NB4 (cell line): ENCODE measurements at regions not wholly inside any gene's neighbourhood (a gene's known extent, or its start where the extent isn't known, plus 50 kb on each side); places are given as distances from the start of the nearest gene placed in this dataset.

Experiments
- DNase-seq: peaks from one replicate; pipeline ENCODE4 v3.0.0; 2010; ENCODE audit warnings: low read depth
- H3K4me3 ChIP-seq: one replicate; pipeline ENCODE4 v1.5.1; 2011; ENCODE audit warnings: mild to moderate bottlenecking, low read depth, low read length, moderate library complexity
- CTCF ChIP-seq: IDR thresholded peaks from one replicate; pipeline ENCODE4 v1.5.1; 2012; ENCODE audit warnings: low read depth, low read length
- MAX ChIP-seq: IDR thresholded peaks from 2 replicates; pipeline ENCODE4 v1.6.1; 2011; ENCODE audit warnings: low read depth, low read length
- MYC ChIP-seq: IDR thresholded peaks from 2 replicates; pipeline ENCODE4 v1.6.1; 2011; ENCODE audit warnings: low read depth, low read length
- POLR2A ChIP-seq: IDR thresholded peaks from 2 replicates; pipeline ENCODE4 v1.6.1; 2011; ENCODE audit warnings: mild to moderate bottlenecking; ENCODE audit not compliant: insufficient read length; ENCODE audit errors: extremely low read depth

DNA sequence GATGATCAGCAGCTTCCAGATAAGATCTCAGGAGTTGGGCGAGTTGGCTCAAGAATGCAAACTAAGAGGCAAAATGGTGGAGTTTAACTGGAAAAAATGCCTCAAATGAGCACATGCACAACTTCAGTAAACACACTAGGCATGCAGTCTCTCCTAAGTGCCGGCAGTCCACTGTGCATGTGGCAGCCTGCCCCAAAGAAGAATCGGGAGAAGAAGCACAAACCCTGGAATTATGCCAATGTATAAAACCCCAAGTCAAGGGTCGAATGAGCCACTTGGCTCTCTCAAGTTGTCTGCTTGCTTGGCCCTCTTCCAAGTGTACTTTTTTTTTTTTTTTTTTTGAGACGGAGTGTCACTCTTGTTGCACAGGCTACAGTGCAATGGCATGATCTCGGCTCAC lies 53.3 kb upstream of the SLITRK1 start:
- no peak for DNase-seq

More for the DNA sequence above, 53.3 kb upstream of the SLITRK1 start:
- no peak for TF ChIP-seq POLR2A
- TF ChIP-seq CTCF: no peak
- no peak for TF ChIP-seq MYC
- no peak for TF ChIP-seq MAX
- H3K4me3 ChIP-seq: no peak overlapping the region
